GM03348 (cell line): ENCODE measurements at regions not wholly inside any gene's neighbourhood (a gene's known extent, or its start where the extent isn't known, plus 50 kb on each side); places are given as distances from the start of the nearest gene placed in this dataset.
"Not testable (repeated sequence)": the region's sequence is repeated elsewhere in the genome, so short reads cannot be mapped to it uniquely, and the experiment has no call there.

Source experiments
- DNase-seq: peaks from one replicate; pipeline ENCODE4 v3.0.0; 2012; ENCODE audit warnings: low spot score

GRCh38 chr6:106746652-106747051 lies 117.3 kb downstream of the QRSL1 start:
- no peak for DNase-seq

GRCh38 chr6:106745824-106746582 lies 116.6 kb downstream of the QRSL1 start:
- DNase-seq = no peak

- no peak for DNase-seq
Observed at GRCh38 chr6:106745197-106745770, 115.9 kb downstream of the QRSL1 start.

- no peak for DNase-seq
Observed at GRCh38 chr6:106744781-106745180, 115.4 kb downstream of the QRSL1 start.

- not testable (repeated sequence) for DNase-seq
Observed at GRCh38 chr6:106744029-106744428, 114.7 kb downstream of the QRSL1 start.

- no peak for DNase-seq
Observed at GRCh38 chr6:106743612-106744011, 114.2 kb downstream of the QRSL1 start.

GRCh38 chr6:106740287-106740686 lies 110.9 kb downstream of the QRSL1 start:
- no peak for DNase-seq

- no peak for DNase-seq
Observed at GRCh38 chr6:106739387-106739786, 110.0 kb downstream of the QRSL1 start.

- no peak for DNase-seq
Observed at GRCh38 chr6:106736502-106736901, 107.1 kb downstream of the QRSL1 start.

- DNase-seq = no peak
Observed at GRCh38 chr6:106735828-106736227, 106.5 kb downstream of the QRSL1 start.

GRCh38 chr6:106735136-106735633 lies 105.8 kb downstream of the QRSL1 start:
- DNase-seq = no peak

GRCh38 chr6:106733386-106733785 lies 104.0 kb downstream of the QRSL1 start:
- no peak for DNase-seq

- no peak for DNase-seq
Observed at GRCh38 chr6:106732376-106732940, 103.1 kb downstream of the QRSL1 start.

- DNase-seq = no peak
Observed at GRCh38 chr6:106731843-106732160, 102.4 kb downstream of the QRSL1 start.

- no peak for DNase-seq
Observed at GRCh38 chr6:106731144-106731842, 101.9 kb downstream of the QRSL1 start.

- DNase-seq = no peak
Observed at GRCh38 chr6:106730718-106731117, 101.3 kb downstream of the QRSL1 start.

- DNase-seq = no peak
Observed at GRCh38 chr6:106730264-106730663, 100.9 kb downstream of the QRSL1 start.

- DNase-seq = no peak
Observed at GRCh38 chr6:106729841-106730240, 100.5 kb downstream of the QRSL1 start.

- no peak for DNase-seq
Observed at GRCh38 chr6:106728296-106728870, 99.0 kb downstream of the QRSL1 start.

GRCh38 chr6:106727480-106728149 lies 98.2 kb downstream of the QRSL1 start:
- DNase-seq = no peak

GRCh38 chr6:106724848-106725247 lies 95.5 kb downstream of the QRSL1 start:
- no peak for DNase-seq

GRCh38 chr6:106724337-106724736 lies 95.0 kb downstream of the QRSL1 start:
- no peak for DNase-seq
